T-helper 1 cell treated with Interleukin-12 subunit alpha and Interleukin-12 subunit beta and Interleukin-4 antibody, amounts not matched to agents 30 μg/mL and 1 μg/mL, for 36 hours (primary cell): ENCODE measurements at regions not wholly inside any gene's neighbourhood (a gene's known extent, or its start where the extent isn't known, plus 50 kb on each side); places are given as distances from the start of the nearest gene placed in this dataset.
A peak's percentile ranks its signal among the peaks of the same experiment; 100 is the strongest.

Source experiments
- H3K27ac Mint-ChIP-seq: one replicate; pipeline ENCODE4 v1.8.0; 2021; ENCODE audit warnings: mild to moderate bottlenecking, mixed read lengths
- H3K27me3 Mint-ChIP-seq: one replicate; pipeline ENCODE4 v1.8.0; 2021; ENCODE audit warnings: low read depth, mixed read lengths
- H3K36me3 Mint-ChIP-seq: one replicate; pipeline ENCODE4 v1.8.0; 2021; ENCODE audit warnings: low read depth, mixed read lengths
- H3K4me1 Mint-ChIP-seq: one replicate; pipeline ENCODE4 v1.8.0; 2021; ENCODE audit warnings: low read depth, mixed read lengths
- H3K4me3 Mint-ChIP-seq: one replicate; pipeline ENCODE4 v1.8.0; 2021; ENCODE audit warnings: mild to moderate bottlenecking, moderate library complexity, mixed read lengths
- H3K9me3 Mint-ChIP-seq: one replicate; pipeline ENCODE4 v1.8.0; 2021; ENCODE audit warnings: mixed read lengths

DNA sequence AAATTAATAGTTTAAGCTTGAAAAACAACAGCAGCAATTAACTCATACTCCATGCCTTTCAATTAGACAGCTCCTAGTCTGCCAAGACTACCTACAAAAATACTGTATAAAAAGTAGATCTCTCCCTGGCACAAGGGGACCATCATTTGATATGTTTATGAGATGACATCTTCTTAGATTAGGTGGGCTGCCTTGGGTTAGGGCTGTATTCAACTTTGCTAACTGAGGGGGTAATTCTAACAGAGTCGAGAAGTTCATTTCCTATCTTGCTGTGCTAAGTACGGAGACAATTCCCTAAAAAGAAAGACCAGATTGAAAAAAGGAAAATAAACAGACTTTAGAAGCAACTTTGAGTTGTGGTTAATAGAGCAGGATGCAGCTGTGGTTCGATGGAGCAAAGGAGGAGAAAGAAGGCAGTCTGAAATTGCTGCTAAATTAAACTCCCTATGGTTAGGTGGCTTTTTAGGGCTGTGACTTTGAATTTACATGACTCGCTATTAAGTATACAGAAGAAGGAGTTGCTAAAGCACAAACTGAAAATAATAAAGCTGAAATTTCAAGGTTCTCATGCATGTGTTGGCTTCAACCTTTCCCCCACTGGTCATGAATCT is 75.4 kb downstream of the CDC7 start:
- Mint-ChIP-seq H3K27ac (no peak overlapping the region), H3K4me3 (no peak overlapping the region), H3K4me1 (peaks cover 25% of the 10 kb centered on the region), H3K27me3 (peaks cover 16% of the 10 kb centered on the region), H3K36me3 (no peaks in the 10 kb centered on the region), H3K9me3 (no peaks in the 10 kb centered on the region)

DNA sequence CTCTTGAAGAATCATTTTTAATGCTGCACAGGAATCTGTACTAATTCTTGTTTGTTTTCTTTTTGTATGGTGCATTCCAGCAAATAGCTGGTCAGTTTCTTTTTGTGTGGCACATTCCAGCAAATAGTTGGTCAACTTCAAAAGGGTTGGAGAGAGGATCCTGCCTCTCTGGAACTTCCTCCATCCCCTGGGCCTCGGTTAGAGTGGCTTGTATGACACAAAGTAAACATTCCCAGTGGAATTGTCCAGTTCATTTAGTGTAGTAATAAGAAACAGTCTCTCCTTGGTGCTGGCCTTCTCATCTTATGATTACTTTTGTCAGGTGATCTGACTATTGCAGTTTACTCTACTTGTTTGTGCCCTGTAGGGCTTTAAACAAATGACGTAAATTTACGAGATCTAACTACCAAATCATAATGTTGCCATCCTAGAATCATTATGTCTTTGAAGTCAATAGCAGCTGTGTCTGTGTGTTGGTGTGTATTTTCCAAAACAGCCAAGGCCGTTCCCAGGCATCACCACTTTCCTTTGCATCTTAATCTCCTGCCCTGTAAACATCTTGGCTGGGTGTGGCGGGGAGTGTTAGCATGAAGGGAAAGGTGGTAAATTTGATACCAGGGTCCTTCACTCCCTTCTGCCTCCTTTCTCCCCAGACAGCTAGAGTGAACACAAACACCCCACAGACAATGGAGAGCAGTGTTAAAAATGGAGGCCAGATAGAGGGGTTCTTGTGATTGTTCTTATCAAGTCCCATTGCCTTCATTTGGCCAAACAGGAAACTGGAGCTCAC is 77.9 kb downstream of the CDC7 start:
- H3K27me3 Mint-ChIP-seq: peaks cover 16% of the 10 kb centered on the region
- H3K36me3 Mint-ChIP-seq: no peaks in the 10 kb centered on the region
- no peak overlapping the region for H3K27ac Mint-ChIP-seq
- H3K4me1 Mint-ChIP-seq: peaks cover 17% of the 10 kb centered on the region
- no peaks in the 10 kb centered on the region for H3K9me3 Mint-ChIP-seq
- no peak overlapping the region for H3K4me3 Mint-ChIP-seq

DNA sequence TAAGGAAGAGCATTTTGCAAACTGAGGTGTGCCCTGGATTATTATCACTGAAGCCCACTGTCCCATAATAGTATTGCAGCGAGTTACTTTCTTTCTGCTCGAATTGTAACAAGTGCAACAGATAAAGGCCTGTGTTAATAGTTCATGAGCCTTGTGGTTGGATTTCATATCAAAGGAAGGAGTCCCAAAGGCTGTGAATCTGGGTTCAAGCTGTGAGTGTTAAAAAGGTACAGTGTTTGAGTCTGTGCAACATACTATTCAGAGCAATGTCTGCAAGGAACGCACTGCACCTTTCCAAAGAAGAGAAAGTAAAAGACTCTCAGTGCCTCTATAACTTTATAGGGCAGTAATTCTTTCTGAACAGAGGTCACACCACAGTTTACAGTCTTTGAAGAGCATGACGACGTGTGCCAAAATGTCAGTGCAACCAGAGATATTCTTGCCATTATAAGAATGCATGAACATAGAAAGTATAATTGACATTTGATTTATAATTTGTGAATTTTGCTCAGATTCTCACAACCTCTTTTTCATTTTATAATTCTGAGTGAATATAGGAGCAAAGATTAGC is 79.1 kb downstream of the CDC7 start:
- Mint-ChIP-seq H3K4me1 (peaks cover 24% of the 10 kb centered on the region), H3K4me3 (no peak overlapping the region), H3K27ac (no peak overlapping the region), H3K9me3 (no peaks in the 10 kb centered on the region), H3K36me3 (no peaks in the 10 kb centered on the region), H3K27me3 (peaks cover 16% of the 10 kb centered on the region)

GRCh38 chr1:91582431-91582921 is 81.8 kb downstream of the CDC7 start:
- H3K4me3 Mint-ChIP-seq: no peak overlapping the region

DNA sequence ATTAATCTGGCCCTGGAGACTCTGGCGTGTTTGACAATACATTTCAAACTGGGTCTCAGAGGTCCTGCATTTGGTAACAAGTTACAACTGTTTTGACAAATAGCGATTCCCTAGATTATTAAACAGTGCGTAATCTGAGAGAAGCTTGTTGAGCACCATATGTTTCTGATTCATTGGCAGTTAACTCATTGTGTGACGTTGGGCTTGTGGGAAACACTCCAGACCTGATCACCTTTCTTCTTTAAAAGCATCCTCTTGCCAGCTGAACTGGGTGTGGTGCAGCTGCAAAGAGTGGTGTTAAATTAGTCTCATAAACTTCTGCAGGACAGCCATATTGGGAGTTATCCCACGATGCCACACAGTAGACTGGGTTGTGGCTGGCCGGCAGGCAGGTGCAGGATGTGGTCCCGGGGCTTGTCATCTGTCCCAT is 82.7 kb downstream of the CDC7 start:
- no peaks in the 10 kb centered on the region for H3K9me3 Mint-ChIP-seq
- H3K36me3 Mint-ChIP-seq: no peaks in the 10 kb centered on the region
- peaks cover 17% of the 10 kb centered on the region for H3K4me1 Mint-ChIP-seq
- peaks cover 10% of the 10 kb centered on the region for H3K27me3 Mint-ChIP-seq
- H3K4me3 Mint-ChIP-seq: no peak overlapping the region
- H3K27ac Mint-ChIP-seq: no peak overlapping the region

More at GRCh38 chr1:91582431-91582921, 81.8 kb downstream of the CDC7 start:
- no peaks in the 10 kb centered on the region for H3K36me3 Mint-ChIP-seq
- H3K9me3 Mint-ChIP-seq: no peaks in the 10 kb centered on the region
- peaks cover 10% of the 10 kb centered on the region for H3K27me3 Mint-ChIP-seq
- peaks cover 15% of the 10 kb centered on the region for H3K4me1 Mint-ChIP-seq
- H3K27ac Mint-ChIP-seq: no peak overlapping the region

- Mint-ChIP-seq H3K4me3 (no peak overlapping the region), H3K27ac (no peak overlapping the region), H3K4me1 (peaks cover 17% of the 10 kb centered on the region), H3K27me3 (peaks cover 4% of the 10 kb centered on the region), H3K36me3 (no peaks in the 10 kb centered on the region), H3K9me3 (no peaks in the 10 kb centered on the region)
Measured at GRCh38 chr1:91584309-91584708, 83.7 kb downstream of the CDC7 start.

GRCh38 chr1:91584878-91585277 is 84.2 kb downstream of the CDC7 start:
- no peak overlapping the region for H3K27ac Mint-ChIP-seq
- H3K4me3 Mint-ChIP-seq: no peak overlapping the region
- H3K36me3 Mint-ChIP-seq: no peaks in the 10 kb centered on the region
- no peaks in the 10 kb centered on the region for H3K9me3 Mint-ChIP-seq
- peaks cover 21% of the 10 kb centered on the region for H3K4me1 Mint-ChIP-seq
- H3K27me3 Mint-ChIP-seq: peaks cover 4% of the 10 kb centered on the region

DNA sequence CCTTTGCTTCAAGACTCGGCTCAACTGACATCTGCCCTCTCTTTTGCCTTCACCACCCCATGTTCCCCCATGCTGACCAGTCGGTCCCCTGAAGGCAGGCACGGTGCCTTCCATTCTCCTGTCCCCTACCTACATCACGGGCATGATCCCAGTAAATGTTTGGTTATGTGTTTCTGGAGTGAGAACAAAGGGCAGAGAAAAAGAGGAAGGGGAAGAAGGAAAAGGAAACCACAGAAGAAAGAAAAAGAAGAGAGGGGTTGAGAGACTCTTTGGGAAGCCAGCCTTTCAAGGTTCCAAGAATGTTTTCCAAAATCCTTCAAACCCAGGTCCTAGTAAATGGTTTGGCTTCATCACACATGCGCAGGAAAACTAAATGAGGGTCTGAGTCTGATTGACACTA is 84.9 kb downstream of the CDC7 start:
- Mint-ChIP-seq H3K4me3 (no peak overlapping the region), H3K4me1 (peaks cover 21% of the 10 kb centered on the region), H3K9me3 (no peaks in the 10 kb centered on the region), H3K27ac (no peak overlapping the region), H3K36me3 (no peaks in the 10 kb centered on the region), H3K27me3 (no peaks in the 10 kb centered on the region)

DNA sequence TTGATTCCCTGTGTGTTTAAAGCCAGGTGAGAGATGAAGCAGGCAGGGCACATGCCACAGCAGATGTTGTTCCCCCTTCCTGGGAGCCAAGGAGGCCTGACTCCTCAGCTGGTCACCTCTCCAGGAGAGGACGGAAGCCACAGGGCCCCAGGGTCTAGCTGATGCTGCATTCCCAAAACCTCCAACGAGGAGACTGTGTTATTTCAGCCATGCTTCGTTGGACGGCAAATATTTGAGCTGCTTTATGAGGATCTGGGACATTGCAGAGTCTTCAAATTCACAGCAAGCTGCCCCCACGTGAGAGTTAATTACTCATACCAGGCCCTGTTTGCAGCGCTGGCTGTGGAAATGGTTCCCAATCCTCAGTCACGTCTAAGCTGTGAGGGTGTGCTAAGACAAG is 85.3 kb downstream of the CDC7 start:
- Mint-ChIP-seq H3K9me3 (no peaks in the 10 kb centered on the region), H3K4me1 (peaks cover 25% of the 10 kb centered on the region), H3K36me3 (no peaks in the 10 kb centered on the region), H3K27me3 (no peaks in the 10 kb centered on the region), H3K27ac (no peak overlapping the region), H3K4me3 (no peak overlapping the region)

- Mint-ChIP-seq H3K27me3 (no peaks in the 10 kb centered on the region), H3K27ac (no peak overlapping the region), H3K4me1 (peaks cover 44% of the 10 kb centered on the region), H3K9me3 (no peaks in the 10 kb centered on the region), H3K36me3 (no peaks in the 10 kb centered on the region), H3K4me3 (no peak overlapping the region)
Measured at GRCh38 chr1:91589437-91589836, 88.8 kb downstream of the CDC7 start.

DNA sequence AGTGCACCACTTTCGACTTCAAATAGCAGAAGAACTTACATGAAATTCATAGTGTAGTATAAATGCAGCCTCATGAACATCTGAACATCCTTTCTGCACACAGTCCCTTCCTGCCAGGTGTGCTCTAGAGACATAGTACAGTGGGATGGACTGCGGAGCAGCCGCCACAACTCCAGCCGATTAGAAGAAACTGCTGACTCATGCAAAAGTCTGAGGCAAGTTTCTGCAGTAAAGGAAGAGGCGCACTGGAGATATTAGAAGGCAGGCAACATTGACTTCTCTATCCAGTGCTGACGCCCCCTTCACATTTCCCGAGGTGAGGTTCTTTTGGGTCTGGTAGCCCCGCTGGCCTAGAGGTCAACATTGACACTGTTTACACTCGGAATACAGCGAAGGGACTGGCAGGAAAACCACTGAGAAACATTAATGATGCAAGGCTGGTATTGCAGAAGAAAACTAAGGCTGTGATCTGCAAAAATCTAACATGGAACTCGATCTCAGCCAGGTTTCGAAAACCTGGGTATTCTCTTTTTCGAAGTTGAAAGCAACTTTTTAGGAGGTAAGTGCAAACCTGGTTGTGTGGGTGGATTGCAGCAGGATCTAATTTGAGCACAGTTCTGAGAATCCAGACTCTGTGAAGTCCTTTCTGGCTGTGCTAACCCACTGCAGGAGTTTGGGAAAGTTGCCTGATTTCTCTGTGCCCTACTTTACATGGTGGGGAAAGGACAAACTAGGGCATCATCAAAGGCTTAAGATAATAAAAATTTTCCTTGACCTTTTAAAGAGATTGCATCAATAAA is 90.7 kb downstream of the CDC7 start:
- H3K27ac Mint-ChIP-seq: peak overlapping the region; percentile 76
- H3K36me3 Mint-ChIP-seq: no peaks in the 10 kb centered on the region
- peaks cover 45% of the 10 kb centered on the region for H3K4me1 Mint-ChIP-seq
- H3K9me3 Mint-ChIP-seq: no peaks in the 10 kb centered on the region
- H3K4me3 Mint-ChIP-seq: peak overlapping the region; percentile 56
- H3K27me3 Mint-ChIP-seq: no peaks in the 10 kb centered on the region

- Mint-ChIP-seq H3K27me3 (no peaks in the 10 kb centered on the region), H3K4me1 (peaks cover 51% of the 10 kb centered on the region), H3K4me3 (peak overlapping the region; percentile 54), H3K27ac (peak overlapping the region; percentile 76), H3K36me3 (no peaks in the 10 kb centered on the region), H3K9me3 (no peaks in the 10 kb centered on the region)
Measured at GRCh38 chr1:91592716-91593477, 92.2 kb downstream of the CDC7 start.

- no peak overlapping the region for H3K27ac Mint-ChIP-seq
Measured at GRCh38 chr1:91594383-91595055, 93.9 kb downstream of the CDC7 start.

More at GRCh38 chr1:91594383-91595055, 93.9 kb downstream of the CDC7 start:
- H3K36me3 Mint-ChIP-seq: no peaks in the 10 kb centered on the region
- H3K9me3 Mint-ChIP-seq: no peaks in the 10 kb centered on the region
- H3K4me1 Mint-ChIP-seq: peaks cover 49% of the 10 kb centered on the region
- peaks cover 4% of the 10 kb centered on the region for H3K27me3 Mint-ChIP-seq
- H3K4me3 Mint-ChIP-seq: no peak overlapping the region
